GM13976 (cell line): ENCODE measurements at regions not wholly inside any gene's neighbourhood (a gene's known extent, or its start where the extent isn't known, plus 50 kb on each side); places are given as distances from the start of the nearest gene placed in this dataset.

Experiments
- DNase-seq: peaks from one replicate; pipeline ENCODE4 v3.0.0; 2012; ENCODE audit warnings: low spot score
- in situ Hi-C: fragments of 300-500 bp; cut with MboI; formaldehyde crosslinking; loops from one replicate; pipeline ENCODE4 v1.12.0; 2022; ENCODE audit warnings: low sequenced_read_pairs, mixed read lengths, inconsistent platforms; ENCODE audit not compliant: unreplicated experiment
- TF ChIP-seq, protein P1 (sequence below): IDR thresholded peaks from 2 replicates; pipeline ENCODE4 v1.5.1; 2012; ENCODE audit warnings: borderline replicate concordance, mild to moderate bottlenecking; ENCODE audit not compliant: insufficient read depth; ENCODE audit errors: extremely low read depth, missing control alignments, control extremely low read depth

- no peak for DNase-seq
- TF ChIP-seq, protein P1, sequence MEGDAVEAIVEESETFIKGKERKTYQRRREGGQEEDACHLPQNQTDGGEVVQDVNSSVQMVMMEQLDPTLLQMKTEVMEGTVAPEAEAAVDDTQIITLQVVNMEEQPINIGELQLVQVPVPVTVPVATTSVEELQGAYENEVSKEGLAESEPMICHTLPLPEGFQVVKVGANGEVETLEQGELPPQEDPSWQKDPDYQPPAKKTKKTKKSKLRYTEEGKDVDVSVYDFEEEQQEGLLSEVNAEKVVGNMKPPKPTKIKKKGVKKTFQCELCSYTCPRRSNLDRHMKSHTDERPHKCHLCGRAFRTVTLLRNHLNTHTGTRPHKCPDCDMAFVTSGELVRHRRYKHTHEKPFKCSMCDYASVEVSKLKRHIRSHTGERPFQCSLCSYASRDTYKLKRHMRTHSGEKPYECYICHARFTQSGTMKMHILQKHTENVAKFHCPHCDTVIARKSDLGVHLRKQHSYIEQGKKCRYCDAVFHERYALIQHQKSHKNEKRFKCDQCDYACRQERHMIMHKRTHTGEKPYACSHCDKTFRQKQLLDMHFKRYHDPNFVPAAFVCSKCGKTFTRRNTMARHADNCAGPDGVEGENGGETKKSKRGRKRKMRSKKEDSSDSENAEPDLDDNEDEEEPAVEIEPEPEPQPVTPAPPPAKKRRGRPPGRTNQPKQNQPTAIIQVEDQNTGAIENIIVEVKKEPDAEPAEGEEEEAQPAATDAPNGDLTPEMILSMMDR = no peak
- in situ Hi-C loops = no loop called here
Measured at GRCh38 chr9:20083390-20083789, 294.6 kb upstream of the SLC24A2 start.

GRCh38 chr9:20082831-20083230, 294.0 kb upstream of the SLC24A2 start:
- DNase-seq = no peak
- TF ChIP-seq, protein P1 = no peak
- in situ Hi-C loops = no loop called here

- in situ Hi-C loops = no loop called here
- no peak for DNase-seq
- TF ChIP-seq, protein P1 = no peak
Measured at GRCh38 chr9:20082406-20082805, 293.6 kb upstream of the SLC24A2 start.

DNA sequence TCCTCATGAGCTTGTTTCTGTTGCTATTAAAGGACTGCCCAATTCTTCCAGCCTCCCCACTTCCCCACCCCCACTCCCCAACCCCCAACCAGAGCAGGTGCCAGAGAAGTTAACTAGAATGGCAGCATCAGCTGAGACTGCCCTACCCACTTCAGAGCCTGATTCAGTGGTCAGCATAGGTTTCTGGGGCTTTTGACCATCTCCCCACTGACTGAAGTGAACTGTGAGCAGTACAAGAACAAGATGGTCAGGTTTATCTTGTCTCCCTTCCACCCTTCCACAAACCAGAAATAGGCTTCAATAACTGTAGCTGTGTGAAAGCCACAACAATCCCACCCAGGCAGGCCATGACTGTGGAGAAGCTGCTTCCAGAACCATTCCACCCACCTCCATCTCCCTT, 289.4 kb upstream of the SLC24A2 start:
- TF ChIP-seq, protein P1 = no peak
- in situ Hi-C loops = no loop called here
- DNase-seq = no peak

- TF ChIP-seq, protein P1 = no peak
- no peak for DNase-seq
- in situ Hi-C loops = no loop called here
Measured at GRCh38 chr9:20074291-20074690, 285.5 kb upstream of the SLC24A2 start.

GRCh38 chr9:20070336-20070735, 281.5 kb upstream of the SLC24A2 start:
- TF ChIP-seq, protein P1 = no peak
- in situ Hi-C loops = no loop called here

More at GRCh38 chr9:20070336-20070735, 281.5 kb upstream of the SLC24A2 start:
- no peak for DNase-seq
